ENCODE measurements at regions not wholly inside any gene's neighbourhood (a gene's known extent, or its start where the extent isn't known, plus 50 kb on each side); places are given as distances from the start of the nearest gene placed in this dataset.
"Not testable (repeated sequence)": the region's sequence is repeated elsewhere in the genome, so short reads cannot be mapped to it uniquely, and the experiment has no call there.

- DNase-seq; H3K4me1 ChIP-seq (ENCODE audit: insufficient read depth, low read length); CTCF ChIA-PET; ATAC-seq (ENCODE audit: poor library complexity); H3K27ac Mint-ChIP-seq; H3K4me1 Mint-ChIP-seq (ENCODE audit: low read depth); H3K27me3 Mint-ChIP-seq; H3K36me3 Mint-ChIP-seq (ENCODE audit: low read depth); H3K9me3 Mint-ChIP-seq; H3K4me3 Mint-ChIP-seq; POLR2A ChIA-PET; H3K27me3 ChIP-seq (ENCODE audit: control insufficient read depth in 1 of 2, insufficient read depth in 2 of 2, low read length in 2 of 2); H3K4me3 ChIP-seq (ENCODE audit: low read length); intact Hi-C loops (cut with DNase I, micrococcal nuclease); H3K9me3 ChIP-seq (ENCODE audit: control insufficient read depth in 1 of 2, insufficient read depth in 1 of 2, low read length in 2 of 2); H3K27ac ChIP-seq (ENCODE audit: low read depth in 1 of 2, low read length in 2 of 2); H3K36me3 ChIP-seq (ENCODE audit: insufficient read depth, low read length): not testable (repeated sequence)
Measured at GRCh38 chr9:42860133-42860532, 676.7 kb downstream of the SPATA31A6 start.

DNA sequence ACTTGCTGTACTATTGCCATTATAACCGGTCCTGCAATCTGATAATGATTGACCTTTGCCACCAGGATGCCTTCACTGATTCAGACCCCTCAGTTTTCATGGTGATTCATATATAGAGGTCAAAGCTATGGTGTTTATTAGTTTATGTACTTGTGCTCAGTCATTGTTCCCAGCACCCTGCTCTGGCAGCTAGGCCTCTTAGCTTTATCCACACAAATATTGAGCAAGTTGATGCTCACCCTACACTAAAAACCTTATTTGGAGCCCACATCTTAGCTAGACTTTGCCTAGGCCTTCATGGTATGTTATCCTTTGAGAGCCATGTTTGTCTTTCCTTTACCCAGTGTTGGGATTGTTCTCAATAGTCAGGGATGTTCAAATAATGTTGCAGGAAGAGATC, 679.0 kb downstream of the SPATA31A6 start:
- H3K27me3 ChIP-seq (ENCODE audit: control insufficient read depth in 1 of 2, insufficient read depth in 2 of 2, low read length in 2 of 2); H3K4me1 ChIP-seq (ENCODE audit: insufficient read depth, low read length); POLR2A ChIA-PET; H3K27me3 Mint-ChIP-seq; H3K36me3 ChIP-seq (ENCODE audit: insufficient read depth, low read length); DNase-seq; H3K27ac ChIP-seq (ENCODE audit: low read depth in 1 of 2, low read length in 2 of 2); H3K27ac Mint-ChIP-seq; ATAC-seq (ENCODE audit: poor library complexity); H3K36me3 Mint-ChIP-seq (ENCODE audit: low read depth); H3K9me3 ChIP-seq (ENCODE audit: control insufficient read depth in 1 of 2, insufficient read depth in 1 of 2, low read length in 2 of 2); H3K4me1 Mint-ChIP-seq (ENCODE audit: low read depth); intact Hi-C loops (cut with DNase I, micrococcal nuclease); H3K9me3 Mint-ChIP-seq; CTCF ChIA-PET; H3K4me3 ChIP-seq (ENCODE audit: low read length); H3K4me3 Mint-ChIP-seq: not testable (repeated sequence)
